Smooth muscle cell (in vitro differentiated cells): ENCODE measurements at regions not wholly inside any gene's neighbourhood (a gene's known extent, or its start where the extent isn't known, plus 50 kb on each side); places are given as distances from the start of the nearest gene placed in this dataset.

ENCODE experiments used
- DNase-seq: peaks from one replicate; lab custom pipeline; 2025; ENCODE audit not compliant: unreplicated experiment; lab: John Stamatoyannopoulos, UW
- H2AFZ ChIP-seq: fragments of 200-600 bp; sonication (generic); 2 replicates; pipeline ENCODE4 v1.6.0; 2016; ENCODE audit warnings: antibody characterized with exemption, low read depth, mild to moderate bottlenecking
- H3F3A ChIP-seq: fragments of 200-600 bp; sonication (generic); 2 replicates; pipeline ENCODE4 v1.6.0; 2017; ENCODE audit warnings: antibody characterized with exemption, low read depth
- H3K27ac ChIP-seq: fragments of 200-600 bp; sonication (generic); 2 replicates; pipeline ENCODE4 v1.5.1; 2016; ENCODE audit warnings: low read depth, mild to moderate bottlenecking
- H3K27me3 ChIP-seq: fragments of 200-600 bp; sonication (generic); 2 replicates; pipeline ENCODE4 v1.6.1; 2016; ENCODE audit warnings: low read depth, mild to moderate bottlenecking
- H3K36me3 ChIP-seq: fragments of 200-600 bp; sonication (generic); 2 replicates; pipeline ENCODE4 v1.5.1; 2016; ENCODE audit warnings: low read depth
- H3K4me1 ChIP-seq: fragments of 200-600 bp; sonication (generic); 2 replicates; pipeline ENCODE4 v1.5.1; 2016; ENCODE audit warnings: low read depth
- H3K4me2 ChIP-seq: fragments of 200-600 bp; sonication (generic); 2 replicates; pipeline ENCODE4 v1.6.0; 2016; ENCODE audit warnings: mild to moderate bottlenecking
- H3K4me3 ChIP-seq: fragments of 200-600 bp; sonication (generic); 2 replicates; pipeline ENCODE4 v1.5.1; 2016; ENCODE audit warnings: mild to moderate bottlenecking
- H3K79me2 ChIP-seq: fragments of 200-600 bp; sonication (generic); 2 replicates; pipeline ENCODE4 v1.6.0; 2016; ENCODE audit warnings: low read depth, mild to moderate bottlenecking
- H3K9ac ChIP-seq: fragments of 200-600 bp; sonication (generic); 2 replicates; pipeline ENCODE4 v1.6.0; 2016; ENCODE audit warnings: low read depth
- H3K9me3 ChIP-seq: fragments of 200-600 bp; sonication (generic); replicated peaks from 2 replicates; pipeline ENCODE4 v1.5.1; 2016; ENCODE audit warnings: low read depth
- H4K20me1 ChIP-seq: fragments of 200-600 bp; sonication (generic); 2 replicates; pipeline ENCODE4 v1.6.0; 2016; ENCODE audit warnings: low read depth
- WGBS: methylation state at CpG from one replicate; pipeline ENCODE4 v1.1.7; 2016; ENCODE audit warnings: low lambda C conversion rate; 5-methylcytosine and 5-hydroxymethylcytosine counted together
- TF ChIP-seq, protein P1 (sequence below): fragments of 200-600 bp; sonication (generic); IDR thresholded peaks from 2 replicates; pipeline ENCODE4 v1.5.1; 2017; ENCODE audit warnings: borderline replicate concordance, mild to moderate bottlenecking, antibody characterized with exemption; ENCODE audit not compliant: insufficient read depth, poor library complexity, severe bottlenecking

DNA sequence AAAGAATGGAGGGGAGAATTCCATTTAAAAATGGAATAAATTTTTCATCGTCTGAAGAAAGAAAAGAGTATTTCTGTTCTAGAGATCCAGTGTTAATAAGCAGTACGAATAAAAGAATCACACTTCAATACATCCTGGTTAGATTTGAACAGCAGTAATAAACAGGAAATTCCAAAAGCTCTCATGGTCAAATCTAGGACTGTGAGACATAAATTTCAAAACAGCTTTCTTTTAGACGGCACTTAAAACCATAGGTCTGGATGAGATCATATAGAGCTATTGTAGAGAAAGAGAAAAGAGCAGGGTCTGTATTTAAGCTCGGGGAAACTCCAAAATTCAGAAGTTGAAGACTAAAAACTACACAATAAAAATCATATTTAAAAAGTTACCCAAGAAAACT, 1006.9 kb upstream of the CTNND2 start:
- WGBS = 65% methylated on average over 4 of the region's 4 CpGs
- H3K36me3 ChIP-seq = no peaks in the 10 kb centered on the region
- TF ChIP-seq, protein P1, sequence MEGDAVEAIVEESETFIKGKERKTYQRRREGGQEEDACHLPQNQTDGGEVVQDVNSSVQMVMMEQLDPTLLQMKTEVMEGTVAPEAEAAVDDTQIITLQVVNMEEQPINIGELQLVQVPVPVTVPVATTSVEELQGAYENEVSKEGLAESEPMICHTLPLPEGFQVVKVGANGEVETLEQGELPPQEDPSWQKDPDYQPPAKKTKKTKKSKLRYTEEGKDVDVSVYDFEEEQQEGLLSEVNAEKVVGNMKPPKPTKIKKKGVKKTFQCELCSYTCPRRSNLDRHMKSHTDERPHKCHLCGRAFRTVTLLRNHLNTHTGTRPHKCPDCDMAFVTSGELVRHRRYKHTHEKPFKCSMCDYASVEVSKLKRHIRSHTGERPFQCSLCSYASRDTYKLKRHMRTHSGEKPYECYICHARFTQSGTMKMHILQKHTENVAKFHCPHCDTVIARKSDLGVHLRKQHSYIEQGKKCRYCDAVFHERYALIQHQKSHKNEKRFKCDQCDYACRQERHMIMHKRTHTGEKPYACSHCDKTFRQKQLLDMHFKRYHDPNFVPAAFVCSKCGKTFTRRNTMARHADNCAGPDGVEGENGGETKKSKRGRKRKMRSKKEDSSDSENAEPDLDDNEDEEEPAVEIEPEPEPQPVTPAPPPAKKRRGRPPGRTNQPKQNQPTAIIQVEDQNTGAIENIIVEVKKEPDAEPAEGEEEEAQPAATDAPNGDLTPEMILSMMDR = no peak

GRCh38 chr5:12910641-12911040, 1006.4 kb upstream of the CTNND2 start:
- Histone ChIP-seq H2AFZ (no peak overlapping the region), H3K4me3 (no peak overlapping the region), H4K20me1 (no peaks in the 10 kb centered on the region), H3F3A (no peaks in the 10 kb centered on the region), H3K4me2 (no peak overlapping the region), H3K27ac (no peak overlapping the region), H3K36me3 (no peaks in the 10 kb centered on the region), H3K9ac (no peak overlapping the region), H3K27me3 (no peaks in the 10 kb centered on the region), H3K9me3 (no peaks in the 10 kb centered on the region), H3K4me1 (peaks cover 6% of the 10 kb centered on the region), H3K79me2 (no peaks in the 10 kb centered on the region)
- WGBS = 88% methylated on average over 3 of the region's 3 CpGs
- no peak for DNase-seq
- TF ChIP-seq, protein P1 = no peak

More for the DNA sequence above, 1006.9 kb upstream of the CTNND2 start:
- H3K27ac ChIP-seq = no peak overlapping the region
- H3K4me2 ChIP-seq = no peak overlapping the region
- no peak overlapping the region for H3K9ac ChIP-seq
- H3K4me1 ChIP-seq = peaks cover 6% of the 10 kb centered on the region
- no peaks in the 10 kb centered on the region for H3F3A ChIP-seq
- H3K79me2 ChIP-seq = no peaks in the 10 kb centered on the region
- no peak for DNase-seq
- H4K20me1 ChIP-seq = no peaks in the 10 kb centered on the region
- H3K9me3 ChIP-seq = no peaks in the 10 kb centered on the region
- H3K4me3 ChIP-seq = no peak overlapping the region
- no peaks in the 10 kb centered on the region for H3K27me3 ChIP-seq
- H2AFZ ChIP-seq = peak overlapping the region; percentile 60

- no peaks in the 10 kb centered on the region for H3K9me3 ChIP-seq
- no peaks in the 10 kb centered on the region for H3K79me2 ChIP-seq
- H3K36me3 ChIP-seq = no peaks in the 10 kb centered on the region
- H3K27ac ChIP-seq = no peak overlapping the region
- no peak overlapping the region for H3K9ac ChIP-seq
- whole genome bisulfite sequencing = 83% methylated on average over 4 of the region's 4 CpGs
- no peak overlapping the region for H2AFZ ChIP-seq
- DNase-seq = no peak
- H3K4me1 ChIP-seq = no peaks in the 10 kb centered on the region
- no peak overlapping the region for H3K4me3 ChIP-seq
- no peaks in the 10 kb centered on the region for H3K27me3 ChIP-seq
- TF ChIP-seq, protein P1 = no peak
- no peaks in the 10 kb centered on the region for H4K20me1 ChIP-seq
- no peaks in the 10 kb centered on the region for H3F3A ChIP-seq
- no peak overlapping the region for H3K4me2 ChIP-seq
These were observed 998.4 kb upstream of the CTNND2 start for GRCh38 chr5:12902611-12903010.

DNA sequence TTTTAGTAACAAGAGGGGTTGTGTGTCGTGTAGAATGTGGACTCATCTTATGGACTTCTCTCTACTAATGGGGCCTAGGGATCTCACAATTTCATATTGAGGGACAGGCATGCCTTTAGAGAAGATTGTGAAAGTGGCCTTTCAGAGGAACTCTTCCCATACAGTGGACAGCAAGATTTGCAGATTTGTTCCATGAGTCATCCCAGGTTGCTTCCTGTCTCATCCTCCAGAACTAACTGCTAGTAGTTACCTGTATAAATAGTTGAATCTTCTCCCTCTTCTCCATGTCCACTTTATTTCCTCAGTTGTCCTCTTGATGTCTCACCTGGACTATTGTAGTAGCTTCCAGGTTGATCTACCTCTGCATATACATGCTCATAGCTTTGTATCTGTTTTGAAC, 997.5 kb upstream of the CTNND2 start:
- no peak overlapping the region for H3K4me3 ChIP-seq
- no peaks in the 10 kb centered on the region for H3K27me3 ChIP-seq
- H3K27ac ChIP-seq = no peak overlapping the region
- no peak for DNase-seq
- no peak overlapping the region for H3K9ac ChIP-seq
- H3K4me1 ChIP-seq = no peaks in the 10 kb centered on the region
- TF ChIP-seq, protein P1 = no peak
- no peaks in the 10 kb centered on the region for H4K20me1 ChIP-seq
- 82% methylated on average over 1 of the region's 1 CpG for WGBS
- no peaks in the 10 kb centered on the region for H3K9me3 ChIP-seq
- no peaks in the 10 kb centered on the region for H3K79me2 ChIP-seq
- H3K36me3 ChIP-seq = no peaks in the 10 kb centered on the region
- H2AFZ ChIP-seq = no peak overlapping the region
- H3F3A ChIP-seq = no peaks in the 10 kb centered on the region
- H3K4me2 ChIP-seq = no peak overlapping the region
